ENCODE measurements at regions not wholly inside any gene's neighbourhood (a gene's known extent, or its start where the extent isn't known, plus 50 kb on each side); places are given as distances from the start of the nearest gene placed in this dataset.

DNA sequence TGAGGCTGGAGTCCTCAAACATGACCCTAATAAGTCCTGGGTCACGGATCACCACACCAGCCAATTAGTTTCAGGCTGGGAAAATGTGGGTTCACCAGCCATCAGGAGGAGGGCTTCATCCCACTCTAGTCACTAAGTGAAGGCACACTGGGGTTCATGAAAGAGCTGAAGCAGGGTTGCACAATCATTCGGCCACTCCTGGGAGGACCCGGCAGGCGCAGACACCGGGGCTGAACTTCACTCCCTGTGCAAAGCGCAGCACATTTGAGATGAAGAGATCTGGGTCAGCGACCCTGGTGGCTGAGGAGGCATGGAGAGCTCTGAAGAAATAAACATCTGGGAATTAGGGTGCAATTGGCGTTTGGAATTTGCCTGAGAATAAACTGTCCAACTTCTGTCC is 684.4 kb upstream of the SALL3 start:
- TF ChIP-seq, protein P1, sequence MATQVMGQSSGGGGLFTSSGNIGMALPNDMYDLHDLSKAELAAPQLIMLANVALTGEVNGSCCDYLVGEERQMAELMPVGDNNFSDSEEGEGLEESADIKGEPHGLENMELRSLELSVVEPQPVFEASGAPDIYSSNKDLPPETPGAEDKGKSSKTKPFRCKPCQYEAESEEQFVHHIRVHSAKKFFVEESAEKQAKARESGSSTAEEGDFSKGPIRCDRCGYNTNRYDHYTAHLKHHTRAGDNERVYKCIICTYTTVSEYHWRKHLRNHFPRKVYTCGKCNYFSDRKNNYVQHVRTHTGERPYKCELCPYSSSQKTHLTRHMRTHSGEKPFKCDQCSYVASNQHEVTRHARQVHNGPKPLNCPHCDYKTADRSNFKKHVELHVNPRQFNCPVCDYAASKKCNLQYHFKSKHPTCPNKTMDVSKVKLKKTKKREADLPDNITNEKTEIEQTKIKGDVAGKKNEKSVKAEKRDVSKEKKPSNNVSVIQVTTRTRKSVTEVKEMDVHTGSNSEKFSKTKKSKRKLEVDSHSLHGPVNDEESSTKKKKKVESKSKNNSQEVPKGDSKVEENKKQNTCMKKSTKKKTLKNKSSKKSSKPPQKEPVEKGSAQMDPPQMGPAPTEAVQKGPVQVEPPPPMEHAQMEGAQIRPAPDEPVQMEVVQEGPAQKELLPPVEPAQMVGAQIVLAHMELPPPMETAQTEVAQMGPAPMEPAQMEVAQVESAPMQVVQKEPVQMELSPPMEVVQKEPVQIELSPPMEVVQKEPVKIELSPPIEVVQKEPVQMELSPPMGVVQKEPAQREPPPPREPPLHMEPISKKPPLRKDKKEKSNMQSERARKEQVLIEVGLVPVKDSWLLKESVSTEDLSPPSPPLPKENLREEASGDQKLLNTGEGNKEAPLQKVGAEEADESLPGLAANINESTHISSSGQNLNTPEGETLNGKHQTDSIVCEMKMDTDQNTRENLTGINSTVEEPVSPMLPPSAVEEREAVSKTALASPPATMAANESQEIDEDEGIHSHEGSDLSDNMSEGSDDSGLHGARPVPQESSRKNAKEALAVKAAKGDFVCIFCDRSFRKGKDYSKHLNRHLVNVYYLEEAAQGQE (IDR thresholded peaks at IDR 0.05; ENCODE audit: insufficient read depth in 1 of 2, low read depth in 2 of 2, low read length in 2 of 2), result no peak
- no peak for TF ChIP-seq POLR2AphosphoS5 (IDR thresholded peaks at IDR 0.05; ENCODE audit: low read depth, low read length)
- TF ChIP-seq SIN3A (IDR thresholded peaks at IDR 0.05; ENCODE audit: borderline replicate concordance, insufficient read depth, low read length), result no peak
- TF ChIP-seq TAF1 (IDR thresholded peaks at IDR 0.05; ENCODE audit: borderline replicate concordance, insufficient read depth, low read length), result no peak
- no peak for TF ChIP-seq FOXP2 (optimal IDR thresholded peaks at IDR 0.05; ENCODE audit: borderline replicate concordance, extremely low read depth, extremely low read length, insufficient read depth)

DNA sequence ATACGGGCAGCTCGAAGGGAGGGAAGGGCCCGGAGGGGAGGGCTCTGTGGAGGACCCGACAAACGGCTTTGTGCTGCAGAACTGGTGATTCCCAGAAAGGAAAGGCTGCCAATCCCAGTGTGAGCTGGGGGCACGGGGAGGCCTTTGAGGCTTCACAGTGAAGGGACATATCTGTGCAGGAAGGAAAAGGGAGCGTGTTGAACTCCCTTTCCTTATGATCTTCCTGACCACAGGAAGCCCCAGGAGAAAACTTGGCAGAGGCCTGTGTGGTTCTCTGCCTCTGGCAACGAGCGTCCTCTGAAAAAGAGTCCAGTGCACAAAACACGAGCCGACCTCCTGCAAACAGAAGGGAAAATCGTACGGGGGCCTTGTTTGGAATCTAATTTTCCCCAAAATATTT is 683.5 kb upstream of the SALL3 start:
- no peak for TF ChIP-seq FOXP2 (optimal IDR thresholded peaks at IDR 0.05; ENCODE audit: borderline replicate concordance, extremely low read depth, extremely low read length, insufficient read depth)
- TF ChIP-seq SIN3A (IDR thresholded peaks at IDR 0.05; ENCODE audit: borderline replicate concordance, insufficient read depth, low read length), result no peak
- no peak for TF ChIP-seq TAF1 (IDR thresholded peaks at IDR 0.05; ENCODE audit: borderline replicate concordance, insufficient read depth, low read length)
- no peak for TF ChIP-seq POLR2AphosphoS5 (IDR thresholded peaks at IDR 0.05; ENCODE audit: low read depth, low read length)
- TF ChIP-seq, protein P1 (IDR thresholded peaks at IDR 0.05; ENCODE audit: insufficient read depth in 1 of 2, low read depth in 2 of 2, low read length in 2 of 2), result no peak

DNA sequence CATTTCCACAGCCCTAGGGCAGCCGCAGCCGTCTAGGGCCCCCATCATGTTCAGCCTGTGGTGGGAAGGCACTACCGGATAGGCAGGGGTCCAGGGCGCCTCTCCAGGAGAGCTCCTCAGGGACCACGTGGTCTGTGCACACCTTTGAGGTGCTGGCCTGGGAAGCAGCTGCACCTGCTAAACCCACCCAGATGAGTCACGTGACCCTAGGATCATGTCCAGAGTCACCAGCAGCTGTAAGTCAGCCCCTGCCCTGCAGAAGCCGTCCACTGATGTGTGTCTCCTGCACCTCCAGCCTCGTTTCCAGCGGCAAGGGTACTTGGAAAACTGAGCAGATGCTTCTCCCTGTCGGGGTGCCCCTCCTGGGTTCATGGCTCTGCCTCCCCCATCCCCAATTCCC is 682.6 kb upstream of the SALL3 start:
- TF ChIP-seq POLR2AphosphoS5 (IDR thresholded peaks at IDR 0.05; ENCODE audit: low read depth, low read length), result no peak
- TF ChIP-seq, protein P1 (IDR thresholded peaks at IDR 0.05; ENCODE audit: insufficient read depth in 1 of 2, low read depth in 2 of 2, low read length in 2 of 2), result no peak
- TF ChIP-seq FOXP2 (optimal IDR thresholded peaks at IDR 0.05; ENCODE audit: borderline replicate concordance, extremely low read depth, extremely low read length, insufficient read depth), result no peak
- TF ChIP-seq TAF1 (IDR thresholded peaks at IDR 0.05; ENCODE audit: borderline replicate concordance, insufficient read depth, low read length), result no peak
- no peak for TF ChIP-seq SIN3A (IDR thresholded peaks at IDR 0.05; ENCODE audit: borderline replicate concordance, insufficient read depth, low read length)

DNA sequence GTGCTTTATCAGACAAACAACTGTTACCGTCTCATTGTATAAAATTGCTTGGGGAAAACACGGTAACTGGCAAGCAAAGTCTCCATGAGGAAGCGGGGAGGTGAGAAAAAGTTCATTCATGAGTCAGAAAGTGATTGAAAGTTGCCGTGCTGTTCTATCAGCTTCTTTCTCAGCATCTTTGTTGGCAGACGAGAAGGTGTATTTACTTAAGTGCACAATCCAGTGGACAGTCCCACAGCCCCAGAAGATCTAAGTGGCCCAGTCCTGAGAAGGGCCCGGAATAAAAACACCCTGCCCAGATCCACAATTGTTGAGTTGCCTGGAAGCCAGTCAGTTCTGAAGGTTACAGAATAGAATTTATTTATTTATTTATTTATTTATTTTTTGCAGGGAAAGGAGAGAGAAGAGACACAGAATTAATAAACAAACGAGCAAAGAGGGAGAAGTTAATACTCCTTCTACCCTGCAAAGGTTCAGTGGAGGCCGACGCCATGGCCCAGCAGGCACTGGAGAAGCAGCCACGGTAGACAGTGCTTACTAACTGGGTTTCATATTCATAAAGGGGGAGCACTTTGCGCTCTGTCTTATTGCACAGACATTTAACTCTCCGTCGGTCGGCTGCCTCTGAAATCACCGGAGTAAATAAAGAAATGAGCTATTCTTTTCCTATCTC is 676.0 kb upstream of the SALL3 start:
- TF ChIP-seq FOXP2 (optimal IDR thresholded peaks at IDR 0.05; ENCODE audit: borderline replicate concordance, extremely low read depth, extremely low read length, insufficient read depth) (no peak), POLR2AphosphoS5 (IDR thresholded peaks at IDR 0.05; ENCODE audit: low read depth, low read length) (no peak), SIN3A (IDR thresholded peaks at IDR 0.05; ENCODE audit: borderline replicate concordance, insufficient read depth, low read length) (no peak), TAF1 (IDR thresholded peaks at IDR 0.05; ENCODE audit: borderline replicate concordance, insufficient read depth, low read length) (no peak)
- TF ChIP-seq, protein P1 (IDR thresholded peaks at IDR 0.05; ENCODE audit: insufficient read depth in 1 of 2, low read depth in 2 of 2, low read length in 2 of 2), result no peak
